Stimulated activated effector memory CD8-positive, alpha-beta T cell treated with anti-CD3 and anti-CD28 coated beads, Interleukin-12 subunit alpha, Interleukin-12 subunit beta, amount 100 ng/mL, for 72 hours (primary cell): ENCODE measurements at regions not wholly inside any gene's neighbourhood (a gene's known extent, or its start where the extent isn't known, plus 50 kb on each side); places are given as distances from the start of the nearest gene placed in this dataset.
"Not testable (repeated sequence)": the region's sequence is repeated elsewhere in the genome, so short reads cannot be mapped to it uniquely, and the experiment has no call there.

ENCODE experiments used
- ATAC-seq: fragments of 150-1000 bp; cut with Tn5 transposase; 2 replicates; pipeline ENCODE4 v1.10.0; 2021
- DNase-seq, 2 donors: peaks; one replicate each; pipeline ENCODE4 v3.0.0; 2021 to 2022; ENCODE audit warnings: low spot score in 2 of 2
- H3K27ac Mint-ChIP-seq: one replicate; pipeline ENCODE4 v1.8.0; 2022; ENCODE audit warnings: mild to moderate bottlenecking, mixed read lengths
- H3K36me3 Mint-ChIP-seq: one replicate; pipeline ENCODE4 v1.8.0; 2022; ENCODE audit warnings: mild to moderate bottlenecking, mixed read lengths
- H3K4me1 Mint-ChIP-seq: one replicate; pipeline ENCODE4 v1.8.0; 2022; ENCODE audit warnings: mixed read lengths
- H3K4me3 Mint-ChIP-seq: one replicate; pipeline ENCODE4 v1.8.0; 2022; ENCODE audit warnings: mild to moderate bottlenecking, mixed read lengths
- H3K9me3 Mint-ChIP-seq: one replicate; pipeline ENCODE4 v1.8.0; 2022; ENCODE audit warnings: mixed read lengths

DNA sequence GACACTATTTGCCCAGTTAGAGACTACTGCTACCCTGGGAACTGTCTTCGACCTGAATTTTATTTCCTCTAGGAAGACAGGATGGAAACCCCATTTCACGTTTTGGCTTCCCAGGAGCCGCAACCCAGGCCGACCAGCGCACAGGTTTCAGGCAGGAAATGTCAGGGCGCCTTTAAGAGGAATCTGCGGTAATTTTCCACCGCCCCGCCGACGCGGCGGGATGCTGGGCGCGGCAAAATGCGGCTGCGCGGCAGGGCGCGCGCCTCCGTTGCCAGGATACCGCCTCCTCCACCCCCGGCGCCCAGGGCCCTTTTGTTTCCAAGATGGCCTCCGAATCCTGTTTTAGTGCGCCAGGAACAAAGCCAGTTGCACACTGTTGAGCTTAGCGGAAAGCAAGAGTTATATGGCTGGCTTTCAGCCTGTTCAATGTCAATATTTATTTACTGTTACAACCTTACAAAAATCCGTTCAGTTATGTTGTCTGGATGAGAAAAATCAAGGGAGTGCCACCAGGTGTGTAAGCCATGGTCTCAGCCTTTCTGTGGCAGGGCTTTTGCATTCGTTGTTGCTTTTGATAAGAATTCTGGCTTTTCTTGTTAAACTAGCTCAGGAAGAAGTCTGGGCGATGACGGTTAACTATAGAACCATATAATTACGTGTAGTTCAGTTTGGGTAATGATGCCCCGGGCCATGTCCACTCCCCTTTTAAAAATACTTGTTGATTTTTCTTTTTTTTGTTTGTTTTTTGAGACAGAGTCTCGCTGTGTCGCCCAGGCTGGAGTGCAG lies 79.7 kb upstream of the CHD2 start:
- Mint-ChIP-seq H3K4me1 (peaks cover 46% of the 10 kb centered on the region), H3K9me3 (no peaks in the 10 kb centered on the region), H3K36me3 (peaks cover 8% of the 10 kb centered on the region), H3K27ac (peak overlapping the region; percentile 93), H3K4me3 (peak overlapping the region; percentile 76)
- DNase-seq, result peak; percentile 69 to 91
- peak; percentile 88 for ATAC-seq

DNA sequence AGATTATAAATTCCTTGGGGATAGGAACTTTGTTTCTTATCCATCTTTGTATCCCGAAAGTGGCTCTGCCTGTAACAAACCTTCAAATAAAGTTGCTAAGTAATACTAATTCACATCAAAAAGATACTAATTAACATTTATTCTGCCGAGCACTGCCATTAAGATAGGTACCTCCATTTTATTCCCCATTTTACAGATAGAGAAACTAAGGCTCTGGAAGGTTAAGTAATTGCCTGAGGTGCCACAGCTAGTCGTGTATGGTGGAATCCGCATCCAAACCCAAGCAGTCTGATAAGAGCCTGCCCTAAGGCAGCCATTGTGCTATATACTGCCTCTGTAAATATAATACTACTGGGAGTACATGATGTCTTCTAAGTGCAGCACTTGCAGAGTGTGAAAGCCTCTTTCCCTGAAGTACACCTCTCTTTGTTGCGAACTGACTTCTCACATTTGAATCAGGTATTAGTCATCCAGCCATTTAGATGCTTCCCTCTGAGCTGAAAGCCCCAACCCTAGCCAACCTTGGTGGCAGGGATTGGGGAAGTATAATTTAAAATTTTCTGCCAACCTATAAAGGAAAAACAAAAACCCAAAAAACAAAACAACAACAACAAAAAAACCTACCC lies 78.5 kb upstream of the CHD2 start:
- Mint-ChIP-seq H3K9me3 (no peaks in the 10 kb centered on the region), H3K4me3 (peak overlapping the region; percentile 76), H3K27ac (peak overlapping the region; percentile 85), H3K36me3 (peaks cover 8% of the 10 kb centered on the region), H3K4me1 (peaks cover 46% of the 10 kb centered on the region)
- ATAC-seq (peak; percentile 87), DNase-seq (peak in 1 of 2 donors; percentile 61)

DNA sequence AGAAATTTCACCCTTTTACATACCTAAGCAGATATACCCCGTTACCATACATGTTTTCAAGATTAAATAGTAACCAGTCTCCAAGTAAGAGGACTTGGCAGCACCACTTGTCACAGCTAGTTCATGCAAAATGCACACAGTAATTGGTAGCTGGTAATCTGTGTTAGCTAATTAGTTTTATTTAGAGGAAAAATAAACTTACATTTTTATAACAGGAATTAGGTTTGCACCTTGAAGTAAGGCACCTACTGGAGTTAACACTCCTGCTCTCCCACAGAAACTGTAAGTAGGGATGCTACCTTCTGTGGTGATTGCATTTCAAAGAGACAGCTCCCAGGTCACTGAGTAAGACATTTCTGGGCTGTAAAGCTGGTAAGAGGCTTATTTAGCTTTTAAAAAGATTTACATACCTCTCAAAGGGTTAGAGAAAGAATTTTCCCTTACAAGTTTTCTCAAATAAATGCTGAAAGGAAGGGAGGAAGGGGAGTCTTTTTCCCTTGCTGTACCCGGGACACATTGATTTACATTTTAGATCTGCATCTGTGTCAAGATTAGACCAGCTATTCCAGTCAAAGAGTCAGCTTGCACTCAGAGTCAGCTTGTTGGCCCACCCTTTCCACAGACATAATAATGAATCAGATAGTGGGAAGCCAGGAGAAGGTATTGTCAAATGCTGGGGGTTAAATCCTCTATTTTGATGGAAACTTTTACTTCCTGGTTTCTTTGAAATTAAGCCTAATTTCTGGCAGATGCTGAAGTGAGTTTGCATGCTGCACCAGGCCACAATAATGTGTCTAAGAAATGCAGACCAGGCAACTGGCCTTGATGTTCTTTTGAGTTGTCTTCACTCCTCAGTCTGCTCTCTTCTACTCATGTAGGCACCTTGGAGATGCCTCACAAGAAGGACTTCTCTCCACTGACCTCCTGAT lies 77.6 kb upstream of the CHD2 start:
- no peak for ATAC-seq
- H3K4me1 Mint-ChIP-seq, result peaks cover 43% of the 10 kb centered on the region
- no peaks in the 10 kb centered on the region for H3K9me3 Mint-ChIP-seq
- peak overlapping the region; percentile 85 for H3K27ac Mint-ChIP-seq
- H3K4me3 Mint-ChIP-seq, result peak overlapping the region; percentile 76
- DNase-seq, result no peak
- peaks cover 8% of the 10 kb centered on the region for H3K36me3 Mint-ChIP-seq

DNA sequence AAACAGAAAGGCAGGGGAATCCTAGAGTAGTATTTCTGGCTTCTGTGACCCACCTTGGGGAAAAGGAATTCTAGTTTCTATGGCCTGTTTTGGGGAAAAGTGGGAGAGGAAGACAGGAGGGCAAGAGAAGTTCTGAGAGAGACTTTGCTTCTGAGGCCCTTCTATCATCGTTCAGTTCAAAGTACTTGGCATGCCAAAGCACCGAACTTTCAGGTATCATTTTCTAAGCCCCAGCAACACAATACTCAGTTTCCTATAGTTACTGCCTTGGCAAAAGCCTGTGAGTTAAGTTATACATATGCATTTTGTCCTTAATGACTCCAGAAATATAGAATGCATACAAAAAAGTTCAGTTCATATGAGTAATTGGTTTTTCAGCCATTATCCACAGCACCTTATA lies 74.1 kb upstream of the CHD2 start:
- no peak overlapping the region for H3K27ac Mint-ChIP-seq
- no peaks in the 10 kb centered on the region for H3K36me3 Mint-ChIP-seq
- peaks cover 32% of the 10 kb centered on the region for H3K4me1 Mint-ChIP-seq
- H3K9me3 Mint-ChIP-seq, result no peaks in the 10 kb centered on the region
- H3K4me3 Mint-ChIP-seq, result no peak overlapping the region
- DNase-seq (no peak), ATAC-seq (no peak)

DNA sequence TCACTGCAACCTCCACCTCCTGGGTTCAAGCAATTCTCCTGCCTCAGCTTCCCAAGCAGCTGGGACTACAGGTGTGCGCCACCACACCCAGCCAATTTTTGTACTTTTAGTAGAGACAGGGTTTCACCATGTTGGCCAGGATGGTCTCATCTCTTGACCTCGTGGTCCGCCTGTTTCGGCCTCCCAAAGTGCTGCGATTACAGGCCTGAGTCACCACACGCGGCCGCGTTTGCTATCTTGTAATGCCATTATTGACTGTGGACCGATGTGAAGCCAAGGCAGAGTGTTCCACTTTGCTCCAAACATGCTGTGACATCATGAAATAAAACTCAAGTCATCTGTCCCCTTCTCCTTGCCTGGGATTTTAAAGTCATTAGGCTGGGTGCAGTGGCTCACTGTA lies 72.1 kb upstream of the CHD2 start:
- Mint-ChIP-seq H3K4me1 (peaks cover 35% of the 10 kb centered on the region), H3K36me3 (peaks cover 15% of the 10 kb centered on the region)
- H3K27ac Mint-ChIP-seq, DNase-seq, H3K9me3 Mint-ChIP-seq, H3K4me3 Mint-ChIP-seq, ATAC-seq: not testable (repeated sequence)

DNA sequence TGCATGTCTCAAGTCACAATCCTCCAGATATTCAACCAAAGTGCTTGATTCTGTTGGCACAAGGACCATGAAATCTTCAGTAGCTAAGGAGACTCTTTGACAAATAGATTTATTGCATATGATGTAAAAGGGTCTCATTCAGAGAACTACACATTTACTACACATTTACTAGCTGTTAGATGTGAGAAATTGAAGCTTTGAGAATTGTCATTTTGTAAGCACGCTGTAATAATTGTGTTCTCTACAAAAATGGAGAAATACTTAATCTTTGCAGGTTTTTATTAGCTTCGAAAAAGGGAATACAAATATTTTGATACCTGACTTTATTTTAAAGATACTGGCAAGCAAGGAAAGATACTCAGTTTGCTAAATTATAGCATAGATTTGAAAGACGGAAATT lies 70.2 kb upstream of the CHD2 start:
- Mint-ChIP-seq H3K4me1 (peaks cover 43% of the 10 kb centered on the region), H3K36me3 (peaks cover 15% of the 10 kb centered on the region), H3K9me3 (no peaks in the 10 kb centered on the region), H3K27ac (peak overlapping the region; percentile 99), H3K4me3 (no peak overlapping the region)
- DNase-seq (no peak), ATAC-seq (no peak)

DNA sequence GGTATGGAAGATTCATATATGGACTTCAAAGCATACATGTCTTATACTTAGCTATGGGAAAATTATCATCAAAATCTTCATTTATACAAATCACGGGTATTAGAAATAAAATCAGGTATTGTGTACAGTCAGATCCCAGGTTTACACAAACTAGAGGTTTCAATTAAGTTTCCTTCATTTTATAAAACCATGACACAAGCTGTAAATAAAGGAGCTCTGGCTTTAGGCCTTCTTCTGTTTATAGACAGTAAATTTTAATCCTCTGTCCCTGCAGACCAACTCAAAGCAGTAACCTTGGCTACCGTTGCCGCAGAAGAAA lies 68.8 kb upstream of the CHD2 start:
- ATAC-seq (no peak), DNase-seq (no peak)
- Mint-ChIP-seq H3K36me3 (peaks cover 15% of the 10 kb centered on the region), H3K27ac (peak overlapping the region; percentile 99), H3K9me3 (no peaks in the 10 kb centered on the region), H3K4me1 (peaks cover 43% of the 10 kb centered on the region), H3K4me3 (peak overlapping the region; percentile 70)

DNA sequence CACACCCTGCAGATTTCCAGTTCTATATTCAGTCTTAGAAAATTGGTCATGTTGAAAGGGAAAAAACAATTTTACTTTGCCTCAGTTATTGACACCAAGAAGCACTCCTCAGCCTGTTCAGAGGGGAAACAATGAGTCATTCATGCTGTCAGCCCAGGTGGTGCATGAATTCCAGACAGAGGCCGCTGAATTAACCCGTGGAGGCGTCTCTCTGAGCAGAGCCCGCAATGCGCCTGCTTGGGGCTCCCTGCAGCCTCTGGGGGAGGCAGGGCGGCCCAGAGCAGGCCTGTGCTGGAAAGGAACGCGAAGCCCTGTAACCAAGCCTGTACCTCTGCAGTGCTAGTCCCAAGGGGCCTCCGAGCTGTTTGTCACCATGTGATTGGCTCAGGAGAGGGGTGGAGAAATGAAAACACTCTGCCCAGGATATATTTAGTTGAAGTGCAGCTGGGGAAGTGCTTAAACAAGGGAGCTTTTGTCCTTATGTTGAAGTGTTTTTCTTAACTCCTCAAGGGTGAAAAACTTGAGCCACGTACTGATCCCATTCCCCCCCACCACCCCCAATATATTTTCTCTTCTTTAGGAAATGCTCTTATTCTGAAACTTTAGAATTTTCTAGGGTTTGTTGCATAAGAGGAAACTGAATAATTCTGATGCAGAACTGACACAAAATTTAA lies 68.3 kb upstream of the CHD2 start:
- ATAC-seq, result peak; percentile 96
- peaks cover 43% of the 10 kb centered on the region for H3K4me1 Mint-ChIP-seq
- peak overlapping the region; percentile 70 for H3K4me3 Mint-ChIP-seq
- H3K27ac Mint-ChIP-seq, result peak overlapping the region; percentile 99
- H3K36me3 Mint-ChIP-seq, result peaks cover 15% of the 10 kb centered on the region
- peak; percentile 70 to 93 for DNase-seq
- no peaks in the 10 kb centered on the region for H3K9me3 Mint-ChIP-seq

DNA sequence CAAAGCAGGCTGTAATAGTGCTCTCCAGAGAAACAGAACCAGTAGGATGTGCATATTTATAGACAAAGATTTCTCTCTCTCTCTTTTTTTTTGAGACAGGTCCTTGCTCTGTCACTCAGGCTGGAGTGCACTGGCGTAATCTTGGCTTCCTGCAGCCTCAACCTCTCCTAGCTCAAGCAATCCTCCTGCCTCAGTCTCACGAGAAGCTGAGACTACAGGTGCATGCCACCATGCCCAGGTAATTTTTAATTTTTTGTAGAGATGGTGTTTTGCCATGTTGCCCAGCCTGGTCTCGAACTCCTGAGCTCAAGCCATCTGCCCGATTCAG lies 67.1 kb upstream of the CHD2 start:
- no peaks in the 10 kb centered on the region for H3K9me3 Mint-ChIP-seq
- DNase-seq (no peak), ATAC-seq (no peak)
- peak overlapping the region; percentile 70 for H3K4me3 Mint-ChIP-seq
- H3K36me3 Mint-ChIP-seq, result peaks cover 15% of the 10 kb centered on the region
- H3K27ac Mint-ChIP-seq, result peak overlapping the region; percentile 99
- H3K4me1 Mint-ChIP-seq, result peaks cover 43% of the 10 kb centered on the region

DNA sequence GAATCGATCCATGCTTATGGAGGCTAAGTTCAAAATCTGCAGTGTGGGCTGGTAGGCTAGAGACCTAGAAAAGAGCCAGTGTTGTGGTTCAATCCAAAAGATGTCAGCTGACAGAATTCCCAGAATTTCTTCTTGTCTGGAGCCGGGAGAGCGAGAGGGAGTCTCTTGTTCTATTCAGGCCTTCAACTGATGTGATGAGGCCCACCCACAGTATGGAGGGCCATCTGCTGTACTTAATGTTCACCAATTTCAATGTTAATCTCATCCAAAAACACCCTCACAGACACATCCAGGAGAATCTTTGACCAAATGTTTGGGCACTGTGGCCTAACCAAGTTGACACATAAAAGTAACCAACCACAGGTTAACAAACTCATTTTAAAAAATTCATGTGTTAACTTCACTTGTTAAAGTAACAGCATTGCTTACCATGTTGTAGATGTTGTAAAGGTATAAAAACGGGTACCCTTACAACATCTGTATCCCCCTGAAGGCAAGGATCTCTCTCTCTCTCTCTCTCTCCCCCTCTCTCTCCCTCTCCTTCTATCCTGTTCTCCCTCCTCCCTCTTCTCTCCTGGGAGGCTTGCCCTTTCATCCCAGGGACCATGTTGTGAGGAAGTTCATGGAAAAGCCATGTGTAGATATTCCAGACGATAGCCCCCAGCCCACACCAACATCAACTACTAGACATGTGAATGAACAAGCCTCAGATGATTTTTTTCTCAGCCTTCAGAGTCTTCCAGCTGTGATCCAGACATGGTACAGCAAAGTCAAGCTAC lies 66.4 kb upstream of the CHD2 start:
- Mint-ChIP-seq H3K9me3 (no peaks in the 10 kb centered on the region), H3K27ac (peak overlapping the region; percentile 99), H3K36me3 (peaks cover 15% of the 10 kb centered on the region), H3K4me1 (peaks cover 43% of the 10 kb centered on the region), H3K4me3 (peak overlapping the region; percentile 70)
- no peak for DNase-seq
- ATAC-seq, result no peak

DNA sequence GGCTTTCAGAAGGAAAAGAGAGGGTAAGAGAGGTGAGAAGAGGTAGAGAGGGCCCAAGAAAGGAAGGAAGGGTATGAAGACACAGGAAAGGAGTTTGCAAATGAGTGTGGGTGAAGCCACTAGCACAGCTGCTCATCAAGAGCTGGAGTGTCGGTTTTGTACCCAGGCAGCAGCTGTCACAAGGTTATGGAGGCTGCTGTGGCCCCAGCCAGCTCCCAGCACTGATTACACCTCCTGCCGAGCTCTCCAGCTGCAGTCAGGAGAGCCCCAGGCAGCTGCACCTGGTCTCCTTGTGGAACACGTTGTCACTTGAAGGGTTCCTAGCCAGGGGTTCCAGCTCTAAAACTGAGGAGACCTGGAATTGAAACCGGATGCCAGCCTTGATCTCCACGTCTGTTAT lies 60.4 kb upstream of the CHD2 start:
- peaks cover 11% of the 10 kb centered on the region for H3K4me1 Mint-ChIP-seq
- no peak for ATAC-seq
- no peak overlapping the region for H3K27ac Mint-ChIP-seq
- no peak overlapping the region for H3K4me3 Mint-ChIP-seq
- no peaks in the 10 kb centered on the region for H3K9me3 Mint-ChIP-seq
- DNase-seq, result no peak
- H3K36me3 Mint-ChIP-seq, result no peaks in the 10 kb centered on the region

DNA sequence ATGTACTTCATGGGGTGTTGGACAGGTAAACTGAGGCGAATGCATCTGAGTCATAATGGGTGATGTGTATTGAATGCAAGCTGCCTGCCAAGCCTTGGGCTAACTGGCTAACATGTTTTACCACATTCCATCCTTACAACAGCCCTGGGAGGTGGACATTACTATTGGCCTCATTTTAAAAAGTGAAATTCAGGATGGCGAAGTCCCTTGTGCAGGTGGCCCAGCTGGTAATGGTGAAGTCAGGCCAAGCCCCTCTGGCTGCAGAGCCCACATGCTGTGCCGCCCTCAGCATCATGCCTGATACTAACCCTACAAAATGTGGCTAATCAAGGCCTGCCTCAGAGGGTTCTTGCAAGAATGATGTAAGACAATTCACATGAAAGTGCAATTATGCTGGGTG lies 60.0 kb upstream of the CHD2 start:
- Mint-ChIP-seq H3K27ac (no peak overlapping the region), H3K9me3 (no peaks in the 10 kb centered on the region), H3K4me1 (peaks cover 16% of the 10 kb centered on the region), H3K36me3 (no peaks in the 10 kb centered on the region), H3K4me3 (no peak overlapping the region)
- ATAC-seq (no peak), DNase-seq (no peak)

DNA sequence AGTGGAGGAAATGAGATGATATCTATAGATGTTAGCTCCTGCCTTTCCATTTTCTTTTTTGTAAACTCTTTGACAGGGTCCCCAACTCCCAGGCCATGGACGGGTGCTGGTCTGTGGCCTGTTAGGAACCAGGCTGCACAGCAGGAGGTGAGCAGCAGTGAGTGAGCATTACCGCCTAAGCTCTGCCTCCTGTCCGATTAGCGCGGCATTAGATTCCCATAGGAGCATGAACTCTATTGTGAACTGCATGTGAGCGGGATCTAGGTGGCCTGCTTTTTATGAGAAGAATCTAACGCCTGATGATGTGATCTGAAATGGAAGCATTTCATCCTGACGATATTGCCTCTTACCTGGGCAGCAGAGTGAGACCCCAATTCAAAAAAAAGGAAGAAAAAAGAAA lies 56.8 kb upstream of the CHD2 start:
- ATAC-seq (no peak), DNase-seq (no peak)
- Mint-ChIP-seq H3K27ac (no peak overlapping the region), H3K36me3 (no peaks in the 10 kb centered on the region), H3K4me3 (no peak overlapping the region), H3K4me1 (peaks cover 33% of the 10 kb centered on the region), H3K9me3 (no peaks in the 10 kb centered on the region)

DNA sequence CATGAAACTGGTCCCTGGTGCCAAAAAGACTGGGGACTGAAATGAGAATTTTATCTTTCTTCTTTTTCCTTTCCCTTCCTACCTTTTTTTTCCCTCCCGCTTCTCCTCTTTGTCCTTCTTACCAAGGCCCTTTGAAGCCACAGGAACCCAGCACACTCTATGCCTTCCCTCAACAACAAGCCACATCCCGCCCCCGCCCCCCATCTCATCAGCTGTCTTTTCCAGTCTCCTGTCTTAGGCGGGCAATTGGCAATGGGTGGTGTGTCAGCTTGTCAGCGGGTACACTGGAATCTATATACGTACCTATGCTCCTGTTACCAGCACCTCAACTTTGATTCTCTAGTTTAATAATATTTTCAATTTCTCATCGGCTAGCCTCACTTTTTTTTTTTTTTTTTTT lies 56.3 kb upstream of the CHD2 start:
- no peaks in the 10 kb centered on the region for H3K36me3 Mint-ChIP-seq
- ATAC-seq, result no peak
- no peak for DNase-seq
- H3K9me3 Mint-ChIP-seq, result no peaks in the 10 kb centered on the region
- H3K27ac Mint-ChIP-seq, result no peak overlapping the region
- peak overlapping the region; percentile 55 for H3K4me3 Mint-ChIP-seq
- H3K4me1 Mint-ChIP-seq, result peaks cover 37% of the 10 kb centered on the region

DNA sequence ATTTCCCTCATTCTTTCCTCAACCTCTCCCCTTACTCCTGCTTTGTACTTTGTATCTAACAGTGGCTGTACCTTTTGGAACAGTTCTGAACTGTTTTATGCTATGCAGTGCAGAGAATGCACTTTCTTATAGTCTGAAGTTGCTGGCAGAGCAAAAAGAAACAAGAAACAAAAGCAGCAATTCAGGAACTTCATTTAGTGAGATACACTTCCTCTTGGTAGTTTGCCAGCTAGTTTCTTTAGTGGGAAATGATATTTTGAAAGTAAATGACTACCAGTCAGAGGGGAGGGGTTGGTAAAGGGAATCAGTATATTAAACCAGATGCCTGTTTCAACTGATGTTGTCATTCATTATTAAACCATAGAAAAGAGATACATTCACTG lies 55.0 kb upstream of the CHD2 start:
- no peaks in the 10 kb centered on the region for H3K9me3 Mint-ChIP-seq
- H3K27ac Mint-ChIP-seq, result peak overlapping the region; percentile 94
- no peak for DNase-seq
- H3K4me3 Mint-ChIP-seq, result peak overlapping the region; percentile 55
- ATAC-seq, result peak; percentile 54
- H3K4me1 Mint-ChIP-seq, result peaks cover 37% of the 10 kb centered on the region
- no peaks in the 10 kb centered on the region for H3K36me3 Mint-ChIP-seq
